Fibroblast of villous mesenchyme (primary cell): ENCODE measurements at regions not wholly inside any gene's neighbourhood (a gene's known extent, or its start where the extent isn't known, plus 50 kb on each side); places are given as distances from the start of the nearest gene placed in this dataset.

Experiments
- DNase-seq: peaks from one replicate; pipeline ENCODE4 v3.0.0-alpha.2; 2010; ENCODE audit warnings: low read depth
- H3K4me3 ChIP-seq: 2 replicates; pipeline ENCODE4 v1.5.1; 2011; ENCODE audit warnings: low read depth, mild to moderate bottlenecking, low read length
- TF ChIP-seq, protein P1 (sequence below): IDR thresholded peaks from 2 replicates; pipeline ENCODE4 v1.5.1; 2012; ENCODE audit warnings: low read depth, mild to moderate bottlenecking, low read length; ENCODE audit not compliant: insufficient read depth

- TF ChIP-seq, protein P1, sequence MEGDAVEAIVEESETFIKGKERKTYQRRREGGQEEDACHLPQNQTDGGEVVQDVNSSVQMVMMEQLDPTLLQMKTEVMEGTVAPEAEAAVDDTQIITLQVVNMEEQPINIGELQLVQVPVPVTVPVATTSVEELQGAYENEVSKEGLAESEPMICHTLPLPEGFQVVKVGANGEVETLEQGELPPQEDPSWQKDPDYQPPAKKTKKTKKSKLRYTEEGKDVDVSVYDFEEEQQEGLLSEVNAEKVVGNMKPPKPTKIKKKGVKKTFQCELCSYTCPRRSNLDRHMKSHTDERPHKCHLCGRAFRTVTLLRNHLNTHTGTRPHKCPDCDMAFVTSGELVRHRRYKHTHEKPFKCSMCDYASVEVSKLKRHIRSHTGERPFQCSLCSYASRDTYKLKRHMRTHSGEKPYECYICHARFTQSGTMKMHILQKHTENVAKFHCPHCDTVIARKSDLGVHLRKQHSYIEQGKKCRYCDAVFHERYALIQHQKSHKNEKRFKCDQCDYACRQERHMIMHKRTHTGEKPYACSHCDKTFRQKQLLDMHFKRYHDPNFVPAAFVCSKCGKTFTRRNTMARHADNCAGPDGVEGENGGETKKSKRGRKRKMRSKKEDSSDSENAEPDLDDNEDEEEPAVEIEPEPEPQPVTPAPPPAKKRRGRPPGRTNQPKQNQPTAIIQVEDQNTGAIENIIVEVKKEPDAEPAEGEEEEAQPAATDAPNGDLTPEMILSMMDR, result no peak
- no peak overlapping the region for H3K4me3 ChIP-seq
- no peak for DNase-seq
Measured at GRCh38 chr9:8179381-8180053, 379.9 kb upstream of the DMAC1 start.

DNA sequence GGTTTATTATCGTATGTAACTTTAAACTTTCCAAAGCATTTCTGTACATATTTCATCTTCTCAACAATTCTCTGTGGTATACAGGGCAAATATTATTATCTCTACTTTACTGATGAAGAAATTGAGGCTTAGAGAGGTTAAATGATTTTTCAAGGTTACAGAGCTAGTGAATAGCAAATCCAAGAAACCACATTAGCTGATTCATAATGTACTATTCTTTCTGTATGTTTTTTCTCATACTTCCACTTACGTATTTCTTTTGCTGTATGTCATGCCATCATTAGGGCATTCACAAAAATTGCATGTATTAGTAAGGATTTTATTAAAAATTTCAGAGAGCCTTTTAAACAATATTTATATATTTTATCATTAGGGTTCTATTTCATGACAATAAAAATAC lies 372.4 kb upstream of the DMAC1 start:
- TF ChIP-seq, protein P1, result no peak
- no peak overlapping the region for H3K4me3 ChIP-seq
- DNase-seq, result no peak

DNA sequence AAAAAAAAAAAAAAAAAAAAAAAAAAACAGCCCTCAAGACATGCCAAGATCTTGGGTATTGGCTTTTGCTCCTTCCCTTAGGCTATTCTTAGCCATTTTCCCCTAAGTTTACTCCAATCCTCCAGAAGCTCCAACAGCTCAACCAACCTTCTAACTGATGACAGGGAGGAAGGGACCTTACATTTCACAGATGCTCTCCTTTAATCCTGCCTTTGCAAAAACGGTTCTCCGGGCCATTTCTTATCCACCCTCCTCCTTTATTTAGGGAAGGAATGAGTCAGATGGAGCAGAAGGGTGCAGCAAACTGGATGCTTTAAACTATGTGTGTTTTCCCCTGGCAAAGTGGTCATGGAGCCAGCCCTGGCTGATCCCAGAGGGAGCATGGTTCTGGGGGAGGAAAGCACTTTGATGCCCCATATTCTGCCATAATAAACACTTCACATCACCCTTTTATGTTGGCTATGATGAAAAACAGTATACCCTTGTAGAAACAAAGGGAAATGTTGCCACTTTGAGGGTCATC lies 369.4 kb upstream of the DMAC1 start:
- TF ChIP-seq, protein P1, result no peak
- peak; percentile 1 for DNase-seq
- H3K4me3 ChIP-seq, result no peak overlapping the region

- TF ChIP-seq, protein P1, result no peak
- DNase-seq, result no peak
- no peak overlapping the region for H3K4me3 ChIP-seq
Measured at GRCh38 chr9:8160787-8161186, 361.2 kb upstream of the DMAC1 start.

DNA sequence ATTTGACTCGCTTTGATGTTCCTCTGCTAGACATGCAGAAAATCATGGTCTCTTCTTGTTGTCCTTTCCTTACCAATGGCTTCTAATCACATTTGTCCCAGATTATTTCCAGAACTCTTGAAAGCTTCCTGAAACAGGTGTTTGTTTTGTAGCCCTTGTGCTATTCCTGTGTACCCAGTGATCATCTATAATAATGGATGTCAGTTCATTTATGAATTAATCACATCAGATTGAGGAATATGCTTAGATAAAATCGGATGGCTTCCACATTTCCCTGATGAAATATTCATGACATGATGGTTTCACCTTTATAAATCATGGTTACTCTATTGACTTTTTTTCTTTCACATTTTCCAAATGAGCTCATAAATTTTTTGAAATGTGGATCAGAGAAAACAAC lies 359.0 kb upstream of the DMAC1 start:
- no peak for DNase-seq
- H3K4me3 ChIP-seq, result no peak overlapping the region
- TF ChIP-seq, protein P1, result no peak

DNA sequence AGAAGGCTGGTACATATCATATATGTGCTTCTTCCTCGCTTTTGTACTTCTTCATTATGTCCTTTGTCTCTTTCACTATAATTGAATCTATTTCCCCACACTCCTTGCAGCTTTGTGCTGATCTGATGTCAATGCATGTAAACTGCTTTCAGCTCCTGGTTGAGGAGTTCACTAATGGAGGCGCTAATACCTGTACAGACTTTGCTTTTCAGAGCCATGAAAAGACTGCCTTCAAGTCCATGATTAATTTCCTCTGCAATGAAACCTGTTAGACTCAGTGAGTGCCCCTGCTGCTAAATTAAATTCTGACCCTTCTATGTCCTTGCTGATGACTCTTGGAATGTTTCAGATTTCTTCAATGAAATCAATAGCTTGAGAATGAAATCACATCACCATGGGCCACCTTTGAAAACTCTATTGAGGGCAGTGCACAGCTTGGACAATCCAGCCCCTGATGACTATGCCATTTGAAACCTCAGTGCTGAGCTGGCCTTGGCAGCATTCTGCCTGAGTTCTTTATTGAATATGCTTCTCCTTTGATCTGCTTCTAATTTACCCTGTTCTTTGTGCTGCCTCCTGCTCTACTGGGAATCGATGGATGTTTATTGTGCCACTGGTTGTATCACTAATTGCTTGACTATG lies 358.2 kb upstream of the DMAC1 start:
- TF ChIP-seq, protein P1, result no peak
- DNase-seq, result no peak
- no peak overlapping the region for H3K4me3 ChIP-seq
